Upper lobe of right lung (tissue), 1 donor: ENCODE measurements at regions not wholly inside any gene's neighbourhood (a gene's known extent, or its start where the extent isn't known, plus 50 kb on each side); places are given as distances from the start of the nearest gene placed in this dataset.

Experiments used
- ATAC-seq: fragments of 200-7000 bp; cut with Tn5 transposase; one replicate; pipeline ENCODE4 v1.9.1; 2020; ENCODE audit warnings: mild to moderate bottlenecking, moderate library complexity
- DNase-seq: peaks from one replicate; pipeline ENCODE4 v3.0.0-alpha.2; 2020
- H3K27ac ChIP-seq: fragments of 200-600 bp; one replicate; pipeline ENCODE4 v1.8.0; 2022
- H3K27me3 ChIP-seq: fragments of 200-600 bp; one replicate; pipeline ENCODE4 v1.8.0; 2022; ENCODE audit warnings: mild to moderate bottlenecking
- H3K36me3 ChIP-seq: fragments of 200-600 bp; one replicate; pipeline ENCODE4 v1.8.0; 2022
- H3K4me1 ChIP-seq: fragments of 200-600 bp; one replicate; pipeline ENCODE4 v1.8.0; 2022
- H3K4me3 ChIP-seq: fragments of 200-600 bp; one replicate; pipeline ENCODE4 v1.8.0; 2022; ENCODE audit warnings: mild to moderate bottlenecking
- H3K9me3 ChIP-seq: fragments of 200-600 bp; one replicate; pipeline ENCODE4 v1.8.0; 2022
- intact Hi-C: fragments of 100-400 bp; cut with DNase I; formaldehyde crosslinking; loops from one replicate; pipeline ENCODE4 v1.11.0; 2022
- TF ChIP-seq, protein P1 (sequence below): fragments of 200-600 bp; IDR thresholded peaks from one replicate; pipeline ENCODE4 v1.8.0; 2022; ENCODE audit warnings: antibody characterized with exemption
- donor health status: DM: no; HTN: yes; CAD: no; lungs with severe emphysema.

DNA sequence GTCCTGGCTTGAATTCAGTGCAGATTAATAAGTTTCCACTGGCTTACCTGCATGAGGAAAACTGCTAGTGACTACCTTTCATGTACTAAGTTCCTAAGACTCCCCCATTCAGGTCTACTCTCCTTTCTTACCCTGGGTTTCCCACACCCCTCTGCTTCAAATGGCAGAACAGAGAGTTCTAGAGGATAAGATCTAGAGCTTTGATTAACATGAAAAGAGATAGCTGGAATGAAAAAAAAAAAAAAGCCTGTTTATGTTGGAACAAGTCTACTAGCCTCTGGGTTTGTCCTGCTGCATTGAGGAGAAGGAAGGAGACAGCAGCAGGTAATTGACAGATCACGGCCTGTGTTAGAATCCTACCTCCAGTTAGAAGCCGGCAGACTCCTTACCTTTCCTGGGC lies 201.4 kb upstream of the SOX4 start:
- TF ChIP-seq, protein P1, sequence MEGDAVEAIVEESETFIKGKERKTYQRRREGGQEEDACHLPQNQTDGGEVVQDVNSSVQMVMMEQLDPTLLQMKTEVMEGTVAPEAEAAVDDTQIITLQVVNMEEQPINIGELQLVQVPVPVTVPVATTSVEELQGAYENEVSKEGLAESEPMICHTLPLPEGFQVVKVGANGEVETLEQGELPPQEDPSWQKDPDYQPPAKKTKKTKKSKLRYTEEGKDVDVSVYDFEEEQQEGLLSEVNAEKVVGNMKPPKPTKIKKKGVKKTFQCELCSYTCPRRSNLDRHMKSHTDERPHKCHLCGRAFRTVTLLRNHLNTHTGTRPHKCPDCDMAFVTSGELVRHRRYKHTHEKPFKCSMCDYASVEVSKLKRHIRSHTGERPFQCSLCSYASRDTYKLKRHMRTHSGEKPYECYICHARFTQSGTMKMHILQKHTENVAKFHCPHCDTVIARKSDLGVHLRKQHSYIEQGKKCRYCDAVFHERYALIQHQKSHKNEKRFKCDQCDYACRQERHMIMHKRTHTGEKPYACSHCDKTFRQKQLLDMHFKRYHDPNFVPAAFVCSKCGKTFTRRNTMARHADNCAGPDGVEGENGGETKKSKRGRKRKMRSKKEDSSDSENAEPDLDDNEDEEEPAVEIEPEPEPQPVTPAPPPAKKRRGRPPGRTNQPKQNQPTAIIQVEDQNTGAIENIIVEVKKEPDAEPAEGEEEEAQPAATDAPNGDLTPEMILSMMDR, result no peak
- H3K4me1 ChIP-seq, result no peaks in the 10 kb centered on the region
- no peaks in the 10 kb centered on the region for H3K9me3 ChIP-seq
- H3K36me3 ChIP-seq, result no peaks in the 10 kb centered on the region
- intact Hi-C loops, result no loop called here
- no peak overlapping the region for H3K4me3 ChIP-seq
- H3K27me3 ChIP-seq, result no peaks in the 10 kb centered on the region
- DNase-seq (no peak), ATAC-seq (no peak)
- H3K27ac ChIP-seq, result no peak overlapping the region

- Histone ChIP-seq H3K27me3 (no peaks in the 10 kb centered on the region), H3K9me3 (no peaks in the 10 kb centered on the region), H3K4me1 (no peaks in the 10 kb centered on the region), H3K4me3 (no peak overlapping the region), H3K27ac (no peak overlapping the region), H3K36me3 (no peaks in the 10 kb centered on the region)
- ATAC-seq (no peak), DNase-seq (no peak)
- intact Hi-C loops, result no loop called here
- TF ChIP-seq, protein P1, result no peak
Measured at GRCh38 chr6:21393441-21394165, 199.9 kb upstream of the SOX4 start.

- Histone ChIP-seq H3K36me3 (no peaks in the 10 kb centered on the region), H3K27me3 (no peaks in the 10 kb centered on the region), H3K27ac (no peak overlapping the region), H3K9me3 (no peaks in the 10 kb centered on the region), H3K4me1 (no peaks in the 10 kb centered on the region), H3K4me3 (no peak overlapping the region)
- TF ChIP-seq, protein P1, result no peak
- ATAC-seq, result no peak
- no peak for DNase-seq
- intact Hi-C loops, result no loop called here
Measured at GRCh38 chr6:21395121-21395520, 198.4 kb upstream of the SOX4 start.

GRCh38 chr6:21396313-21396712 lies 197.2 kb upstream of the SOX4 start:
- no peaks in the 10 kb centered on the region for H3K27me3 ChIP-seq
- DNase-seq, result no peak
- H3K4me1 ChIP-seq, result no peaks in the 10 kb centered on the region
- TF ChIP-seq, protein P1, result no peak
- intact Hi-C loops, result no loop called here
- ATAC-seq, result no peak
- H3K4me3 ChIP-seq, result no peak overlapping the region
- no peaks in the 10 kb centered on the region for H3K36me3 ChIP-seq
- no peaks in the 10 kb centered on the region for H3K9me3 ChIP-seq
- H3K27ac ChIP-seq, result no peak overlapping the region

GRCh38 chr6:21398741-21399325 lies 194.7 kb upstream of the SOX4 start:
- Histone ChIP-seq H3K4me1 (no peaks in the 10 kb centered on the region), H3K9me3 (no peaks in the 10 kb centered on the region), H3K27ac (no peak overlapping the region), H3K4me3 (no peak overlapping the region), H3K27me3 (no peaks in the 10 kb centered on the region), H3K36me3 (no peaks in the 10 kb centered on the region)
- intact Hi-C loops, result no loop called here
- DNase-seq (no peak), ATAC-seq (no peak)
- TF ChIP-seq, protein P1, result no peak
